Astrocyte (in vitro differentiated cells and primary cell): ENCODE measurements at regions not wholly inside any gene's neighbourhood (a gene's known extent, or its start where the extent isn't known, plus 50 kb on each side); places are given as distances from the start of the nearest gene placed in this dataset.

ENCODE experiments used
- DNase-seq: peaks from one replicate; pipeline ENCODE4 v3.0.0-alpha.2; 2010; ENCODE audit warnings: low read depth
- FAIRE-seq: peaks from 2 replicates; lab custom pipeline; 2011; peaks lifted over from hg19 to GRCh38; lab: Jason Lieb, UNC
- H2AFZ ChIP-seq: 2 replicates; pipeline ENCODE4 v1.6.0; 2012; ENCODE audit warnings: low read depth, low read length, inconsistent platforms
- H3K27ac ChIP-seq: 2 replicates; pipeline ENCODE4 v1.5.1; 2011; ENCODE audit warnings: low read depth, low read length, inconsistent platforms
- H3K27me3 ChIP-seq: 2 replicates; pipeline ENCODE4 v1.6.0; 2011; ENCODE audit warnings: low read length, inconsistent platforms; ENCODE audit not compliant: insufficient read depth
- H3K36me3 ChIP-seq: 2 replicates; pipeline ENCODE4 v1.5.1; 2011; ENCODE audit warnings: low read length, inconsistent platforms; ENCODE audit not compliant: insufficient read depth
- H3K4me1 ChIP-seq: 2 replicates; pipeline ENCODE4 v1.5.1; 2011; ENCODE audit warnings: low read length, inconsistent platforms; ENCODE audit not compliant: insufficient read depth
- H3K4me2 ChIP-seq: 2 replicates; pipeline ENCODE4 v1.6.0; 2012; ENCODE audit warnings: low read length, inconsistent platforms
- H3K4me3 ChIP-seq: 2 replicates; pipeline ENCODE4 v1.5.1; 2011; ENCODE audit warnings: low read depth, mild to moderate bottlenecking, low read length, inconsistent platforms; ENCODE audit not compliant: insufficient read depth
- H3K79me2 ChIP-seq: 2 replicates; pipeline ENCODE4 v1.6.0; 2012; ENCODE audit warnings: mild to moderate bottlenecking, low read length, inconsistent platforms; ENCODE audit not compliant: insufficient read depth
- H3K9ac ChIP-seq: 2 replicates; pipeline ENCODE4 v1.6.0; 2012; ENCODE audit warnings: mild to moderate bottlenecking, low read length, inconsistent platforms
- H3K9me3 ChIP-seq: 2 replicates; pipeline ENCODE4 v1.5.1; 2012; ENCODE audit warnings: low read depth, mild to moderate bottlenecking, low read length, inconsistent platforms; ENCODE audit not compliant: insufficient read depth
- H4K20me1 ChIP-seq: 2 replicates; pipeline ENCODE4 v1.6.0; 2012; ENCODE audit warnings: low read length, inconsistent platforms; ENCODE audit not compliant: insufficient read depth
- H3K27ac Mint-ChIP-seq: one replicate; pipeline ENCODE4 v1.8.0; 2021; ENCODE audit warnings: mild to moderate bottlenecking, mixed read lengths; ENCODE audit not compliant: unreplicated experiment
- H3K27me3 Mint-ChIP-seq: one replicate; pipeline ENCODE4 v1.8.0; 2021; ENCODE audit warnings: low read depth, mixed read lengths; ENCODE audit not compliant: unreplicated experiment
- H3K36me3 Mint-ChIP-seq: one replicate; pipeline ENCODE4 v1.8.0; 2021; ENCODE audit warnings: low read depth, mixed read lengths; ENCODE audit not compliant: unreplicated experiment
- H3K4me1 Mint-ChIP-seq: one replicate; pipeline ENCODE4 v1.8.0; 2021; ENCODE audit warnings: low read depth, mixed read lengths; ENCODE audit not compliant: unreplicated experiment
- H3K4me3 Mint-ChIP-seq: one replicate; pipeline ENCODE4 v1.8.0; 2021; ENCODE audit warnings: mild to moderate bottlenecking, moderate library complexity, mixed read lengths; ENCODE audit not compliant: unreplicated experiment
- H3K9me3 Mint-ChIP-seq: one replicate; pipeline ENCODE4 v1.8.0; 2021; ENCODE audit warnings: mild to moderate bottlenecking, mixed read lengths; ENCODE audit not compliant: unreplicated experiment
- EZH2 ChIP-seq: IDR thresholded peaks from 2 replicates; pipeline ENCODE4 v1.6.1; 2012; ENCODE audit warnings: mild to moderate bottlenecking, low read length, inconsistent platforms; ENCODE audit not compliant: insufficient read depth
- TF ChIP-seq, protein P1 (sequence below): IDR thresholded peaks from 2 replicates; pipeline ENCODE4 v1.5.1; 2011; ENCODE audit warnings: low read depth, mild to moderate bottlenecking, inconsistent platforms, low read length, moderate library complexity; ENCODE audit not compliant: insufficient read depth

DNA sequence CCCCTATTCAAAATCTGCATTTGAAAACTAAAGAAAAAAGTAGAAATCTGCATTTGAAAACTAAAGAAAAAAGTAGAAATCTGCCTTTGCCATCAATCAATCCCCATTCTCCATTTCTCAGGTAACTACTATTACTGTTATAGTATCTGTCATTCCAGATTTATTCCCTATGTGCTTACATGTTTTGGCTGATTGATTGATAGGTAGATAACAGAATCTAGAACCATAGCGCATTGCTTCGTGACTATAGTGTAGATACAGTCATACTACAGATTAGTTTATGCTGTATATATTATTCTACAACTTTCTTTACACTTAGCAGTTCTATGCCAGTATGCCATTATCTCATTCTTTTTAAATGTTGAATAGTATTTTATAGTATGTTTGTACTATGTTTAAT is 163.0 kb downstream of the SIM1 start:
- peak; percentile 82 for FAIRE-seq
- no peak overlapping the region for H3K4me3 Mint-ChIP-seq
- Histone ChIP-seq H3K27me3 (no peaks in the 10 kb centered on the region), H4K20me1 (no peaks in the 10 kb centered on the region), H3K4me1 (peaks cover 18% of the 10 kb centered on the region), H3K27ac (no peak overlapping the region), H3K9ac (no peak overlapping the region), H3K79me2 (no peaks in the 10 kb centered on the region), H3K4me2 (no peak overlapping the region), H3K4me3 (no peak overlapping the region), H3K36me3 (no peaks in the 10 kb centered on the region), H2AFZ (no peak overlapping the region), H3K9me3 (no peaks in the 10 kb centered on the region)
- TF ChIP-seq, protein P1, sequence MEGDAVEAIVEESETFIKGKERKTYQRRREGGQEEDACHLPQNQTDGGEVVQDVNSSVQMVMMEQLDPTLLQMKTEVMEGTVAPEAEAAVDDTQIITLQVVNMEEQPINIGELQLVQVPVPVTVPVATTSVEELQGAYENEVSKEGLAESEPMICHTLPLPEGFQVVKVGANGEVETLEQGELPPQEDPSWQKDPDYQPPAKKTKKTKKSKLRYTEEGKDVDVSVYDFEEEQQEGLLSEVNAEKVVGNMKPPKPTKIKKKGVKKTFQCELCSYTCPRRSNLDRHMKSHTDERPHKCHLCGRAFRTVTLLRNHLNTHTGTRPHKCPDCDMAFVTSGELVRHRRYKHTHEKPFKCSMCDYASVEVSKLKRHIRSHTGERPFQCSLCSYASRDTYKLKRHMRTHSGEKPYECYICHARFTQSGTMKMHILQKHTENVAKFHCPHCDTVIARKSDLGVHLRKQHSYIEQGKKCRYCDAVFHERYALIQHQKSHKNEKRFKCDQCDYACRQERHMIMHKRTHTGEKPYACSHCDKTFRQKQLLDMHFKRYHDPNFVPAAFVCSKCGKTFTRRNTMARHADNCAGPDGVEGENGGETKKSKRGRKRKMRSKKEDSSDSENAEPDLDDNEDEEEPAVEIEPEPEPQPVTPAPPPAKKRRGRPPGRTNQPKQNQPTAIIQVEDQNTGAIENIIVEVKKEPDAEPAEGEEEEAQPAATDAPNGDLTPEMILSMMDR = no peak
- no peak for TF ChIP-seq EZH2
- H3K27ac Mint-ChIP-seq = no peak overlapping the region
- no peaks in the 10 kb centered on the region for H3K36me3 Mint-ChIP-seq
- no peaks in the 10 kb centered on the region for H3K27me3 Mint-ChIP-seq
- H3K9me3 Mint-ChIP-seq = no peaks in the 10 kb centered on the region
- peaks cover 15% of the 10 kb centered on the region for H3K4me1 Mint-ChIP-seq
- DNase-seq = no peak

DNA sequence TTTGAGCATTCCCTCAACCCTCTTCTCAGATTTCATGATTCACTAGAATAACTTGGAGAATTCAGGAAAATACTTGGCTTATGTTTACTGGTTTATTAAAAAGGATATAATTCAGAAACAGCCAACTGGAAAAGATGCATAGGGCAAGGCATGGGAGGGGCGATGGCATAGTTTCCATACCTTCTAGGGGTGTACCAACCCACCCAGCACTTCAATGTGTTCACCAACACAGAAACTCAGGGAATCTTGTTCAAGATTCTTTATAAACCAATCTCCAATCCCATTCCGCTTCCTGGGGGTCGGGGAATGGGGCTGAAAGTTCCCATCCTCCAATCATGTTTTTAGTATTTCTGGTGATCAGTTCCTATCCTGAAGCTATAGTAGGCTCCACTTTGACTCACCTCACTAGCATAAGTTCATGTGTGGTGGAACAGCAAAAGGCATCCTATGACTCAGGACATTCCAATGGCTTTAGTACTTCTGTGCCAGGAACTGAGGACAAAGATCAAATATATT is 164.4 kb downstream of the SIM1 start:
- FAIRE-seq = peak; percentile 99
- H3K9ac ChIP-seq = peak overlapping the region; percentile 2
- peak; percentile 98 for DNase-seq

More for the DNA sequence above, 164.4 kb downstream of the SIM1 start:
- peak overlapping the region; percentile 86 for H3K27ac ChIP-seq
- no peak overlapping the region for H2AFZ ChIP-seq
- peak overlapping the region; percentile 94 for H3K27ac Mint-ChIP-seq
- peak overlapping the region; percentile 64 for H3K4me2 ChIP-seq
- peaks cover 16% of the 10 kb centered on the region for H3K4me1 Mint-ChIP-seq
- H3K27me3 Mint-ChIP-seq = no peaks in the 10 kb centered on the region
- H3K4me3 Mint-ChIP-seq = no peak overlapping the region
- no peaks in the 10 kb centered on the region for H3K9me3 ChIP-seq
- peaks cover 25% of the 10 kb centered on the region for H3K4me1 ChIP-seq
- no peaks in the 10 kb centered on the region for H3K27me3 ChIP-seq
- TF ChIP-seq, protein P1 = no peak
- TF ChIP-seq EZH2 = no peak
- peak overlapping the region; percentile 18 for H3K4me3 ChIP-seq
- H3K36me3 ChIP-seq = no peaks in the 10 kb centered on the region
- H3K79me2 ChIP-seq = no peaks in the 10 kb centered on the region
- no peaks in the 10 kb centered on the region for H3K9me3 Mint-ChIP-seq
- no peaks in the 10 kb centered on the region for H4K20me1 ChIP-seq
- H3K36me3 Mint-ChIP-seq = no peaks in the 10 kb centered on the region
